GM19239 (cell line): ENCODE measurements at regions not wholly inside any gene's neighbourhood (a gene's known extent, or its start where the extent isn't known, plus 50 kb on each side); places are given as distances from the start of the nearest gene placed in this dataset.

Experiments used
- DNase-seq: peaks from one replicate; pipeline ENCODE4 v3.0.0; 2011; ENCODE audit warnings: low spot score; ENCODE audit not compliant: insufficient read length
- FAIRE-seq: peaks from 2 replicates; lab custom pipeline; 2011; peaks lifted over from hg19 to GRCh38; lab: Jason Lieb, UNC

- FAIRE-seq (no peak), DNase-seq (no peak)
Measured at GRCh38 chr3:178022599-178022998, 513.6 kb upstream of the KCNMB2 start.

- FAIRE-seq (no peak), DNase-seq (no peak)
Measured at GRCh38 chr3:178028933-178029332, 507.3 kb upstream of the KCNMB2 start.

GRCh38 chr3:178036451-178037144 lies 499.6 kb upstream of the KCNMB2 start:
- no peak for DNase-seq
- no peak for FAIRE-seq

GRCh38 chr3:178041931-178042330 lies 494.3 kb upstream of the KCNMB2 start:
- no peak for DNase-seq
- no peak for FAIRE-seq

- FAIRE-seq = no peak
- no peak for DNase-seq
Measured at GRCh38 chr3:178042376-178042775, 493.9 kb upstream of the KCNMB2 start.

GRCh38 chr3:178043084-178043483 lies 493.2 kb upstream of the KCNMB2 start:
- no peak for DNase-seq
- FAIRE-seq = no peak

- FAIRE-seq = no peak
Measured at GRCh38 chr3:178044320-178044719, 491.9 kb upstream of the KCNMB2 start.

GRCh38 chr3:178047496-178047895 lies 488.7 kb upstream of the KCNMB2 start:
- no peak for FAIRE-seq

More at GRCh38 chr3:178044320-178044719, 491.9 kb upstream of the KCNMB2 start:
- DNase-seq = no peak

GRCh38 chr3:178048768-178049167 lies 487.5 kb upstream of the KCNMB2 start:
- DNase-seq = no peak
- no peak for FAIRE-seq

More at GRCh38 chr3:178047496-178047895, 488.7 kb upstream of the KCNMB2 start:
- DNase-seq = no peak

GRCh38 chr3:178054471-178054870 lies 481.8 kb upstream of the KCNMB2 start:
- FAIRE-seq = no peak
- DNase-seq = no peak

- DNase-seq (no peak), FAIRE-seq (no peak)
Measured at GRCh38 chr3:178055939-178056338, 480.3 kb upstream of the KCNMB2 start.

- no peak for FAIRE-seq
- DNase-seq = no peak
Measured at GRCh38 chr3:178056868-178057267, 479.4 kb upstream of the KCNMB2 start.

GRCh38 chr3:178058629-178059028 lies 477.6 kb upstream of the KCNMB2 start:
- FAIRE-seq (no peak), DNase-seq (no peak)

GRCh38 chr3:178059119-178059518 lies 477.1 kb upstream of the KCNMB2 start:
- no peak for FAIRE-seq
- DNase-seq = no peak

GRCh38 chr3:178059836-178060235 lies 476.4 kb upstream of the KCNMB2 start:
- no peak for DNase-seq
- no peak for FAIRE-seq

GRCh38 chr3:178060407-178060806 lies 475.8 kb upstream of the KCNMB2 start:
- FAIRE-seq (no peak), DNase-seq (no peak)

GRCh38 chr3:178062126-178062525 lies 474.1 kb upstream of the KCNMB2 start:
- FAIRE-seq = no peak
- no peak for DNase-seq

- DNase-seq (no peak), FAIRE-seq (no peak)
Measured at GRCh38 chr3:178063461-178063860, 472.8 kb upstream of the KCNMB2 start.

- FAIRE-seq = no peak
- no peak for DNase-seq
Measured at GRCh38 chr3:178067721-178068120, 468.5 kb upstream of the KCNMB2 start.

- FAIRE-seq (no peak), DNase-seq (no peak)
Measured at GRCh38 chr3:178072391-178073305, 463.6 kb upstream of the KCNMB2 start.

GRCh38 chr3:178073366-178073765 lies 462.9 kb upstream of the KCNMB2 start:
- FAIRE-seq (no peak), DNase-seq (no peak)
